Endothelial cell of umbilical vein (primary cell): ENCODE measurements at regions not wholly inside any gene's neighbourhood (a gene's known extent, or its start where the extent isn't known, plus 50 kb on each side); places are given as distances from the start of the nearest gene placed in this dataset.

Experiments
- BruUV-seq: library from RNA; stranded (reverse); fragments of 400-500 nt; replicated peaks from 2 replicates; lab custom pipeline; 2021; lab: Mats Ljungman, UMichigan
- CTCF ChIA-PET: fragments of 300-600, 350-600 bp; sonication (Branson Sonifier 250); formaldehyde crosslinking; loops from one replicate; lab custom pipeline; 2021; ENCODE audit warnings: antibody characterized with exemption, inconsistent platforms; lab: Charles Lee
- POLR2A ChIA-PET: fragments of 300-600, 350-600 bp; sonication (Branson Sonifier 250); formaldehyde crosslinking; loops from one replicate; lab custom pipeline; 2021; ENCODE audit warnings: antibody characterized with exemption, inconsistent platforms; lab: Charles Lee
- DNase-seq: peaks from one replicate; pipeline ENCODE4 v3.0.0-alpha.2; 2011; ENCODE audit warnings: low read depth, low spot score
- FAIRE-seq: peaks from 2 replicates; lab custom pipeline; 2011; peaks lifted over from hg19 to GRCh38; lab: Jason Lieb, UNC
- H2AFZ ChIP-seq: 2 replicates; pipeline ENCODE4 v1.6.0; 2012; ENCODE audit warnings: low read depth, low read length, control low read depth, inconsistent platforms
- H3K27ac ChIP-seq: 2 replicates; pipeline ENCODE4 v1.5.1; 2011; ENCODE audit warnings: low read depth, mild to moderate bottlenecking, control low read depth, low read length, moderate library complexity; ENCODE audit not compliant: insufficient read depth
- H3K27me3 ChIP-seq, 2 experiments: 2 replicates each; pipeline versions ENCODE4 v1.6.0 to v1.6.1; 2011; ENCODE audit warnings: low read length in 2 of 2, mixed read lengths in 1 of 2; ENCODE audit not compliant: control insufficient read depth in 2 of 2, insufficient read depth in 2 of 2
- H3K36me3 ChIP-seq, 2 experiments: 2 replicates in 1 of 2; 3 replicates in 1 of 2; pipeline ENCODE4 v1.5.1; 2011; ENCODE audit warnings: low read length in 2 of 2, mild to moderate bottlenecking in 1 of 2, moderate library complexity in 1 of 2; ENCODE audit not compliant: control insufficient read depth in 2 of 2, insufficient read depth in 2 of 2; ENCODE audit errors: extremely low read depth in 1 of 2
- H3K4me1 ChIP-seq: 3 replicates; pipeline ENCODE4 v1.5.1; 2011; ENCODE audit warnings: mild to moderate bottlenecking, low read length; ENCODE audit not compliant: control insufficient read depth, insufficient read depth; ENCODE audit errors: extremely low read depth
- H3K4me2 ChIP-seq: 2 replicates; pipeline ENCODE4 v1.6.1; 2011; ENCODE audit warnings: low read length, control low read depth, mixed read lengths; ENCODE audit not compliant: insufficient read depth
- H3K4me3 ChIP-seq, 3 experiments: fragments of 200-600 bp in 1 of 3; sonication (generic), shearing (Covaris generic) in 1 of 3; replicated peaks in 1 of 3; 2 replicates each; pipeline ENCODE4 v1.5.1; 2011 to 2016; ENCODE audit warnings: control low read depth in 3 of 3, low read length in 3 of 3, mild to moderate bottlenecking in 2 of 3, inconsistent platforms in 1 of 3, low read depth in 1 of 3, moderate library complexity in 1 of 3; ENCODE audit not compliant: insufficient read depth in 1 of 3
- H3K79me2 ChIP-seq: 2 replicates; pipeline ENCODE4 v1.6.0; 2012; ENCODE audit warnings: low read length, inconsistent platforms; ENCODE audit not compliant: control insufficient read depth, insufficient read depth
- H3K9ac ChIP-seq: replicated peaks from 2 replicates; pipeline ENCODE3; 2011; ENCODE audit warnings: low read length, control low read depth; ENCODE audit not compliant: insufficient read depth; ENCODE audit errors: extremely low read depth
- H3K9me1 ChIP-seq: replicated peaks from 3 replicates; pipeline ENCODE4 v1.6.0; 2011; ENCODE audit warnings: mild to moderate bottlenecking, low read length; ENCODE audit not compliant: control insufficient read depth, insufficient read depth; ENCODE audit errors: extremely low read depth
- H3K9me3 ChIP-seq: replicated peaks from 2 replicates; pipeline ENCODE4 v1.5.1; 2012; ENCODE audit warnings: low read length, inconsistent platforms; ENCODE audit not compliant: control insufficient read depth, insufficient read depth
- H4K20me1 ChIP-seq: replicated peaks from 2 replicates; pipeline ENCODE3; 2011; ENCODE audit warnings: mild to moderate bottlenecking, low read length; ENCODE audit not compliant: control insufficient read depth, insufficient read depth; ENCODE audit errors: extremely low read depth
- EZH2 ChIP-seq: IDR thresholded peaks from 2 replicates; pipeline ENCODE4 v1.6.1; 2012; ENCODE audit warnings: borderline replicate concordance, low read depth, mild to moderate bottlenecking, moderate library complexity, low read length, inconsistent platforms; ENCODE audit not compliant: severe bottlenecking
- FOS ChIP-seq: IDR thresholded peaks from 2 replicates; pipeline ENCODE4 v1.6.1; 2011; ENCODE audit warnings: mild to moderate bottlenecking, low read length, moderate library complexity, borderline replicate concordance; ENCODE audit not compliant: insufficient read depth
- GATA2 ChIP-seq: IDR thresholded peaks from 2 replicates; pipeline ENCODE4 v1.7.0; 2011; ENCODE audit warnings: low read depth, mild to moderate bottlenecking, moderate library complexity, mixed read lengths, low read length; ENCODE audit not compliant: insufficient read length, insufficient read depth
- JUN ChIP-seq: IDR thresholded peaks from 2 replicates; pipeline ENCODE4 v1.6.1; 2011; ENCODE audit warnings: borderline replicate concordance, low read depth; ENCODE audit not compliant: insufficient read length, insufficient read depth
- MAX ChIP-seq: IDR thresholded peaks from 2 replicates; pipeline ENCODE4 v1.6.1; 2011; ENCODE audit not compliant: insufficient read depth, insufficient read length
- MYC ChIP-seq: IDR thresholded peaks from one replicate; pipeline ENCODE4 v1.6.1; 2011; ENCODE audit warnings: mild to moderate bottlenecking, low read depth, low read length
- POLR2A ChIP-seq: IDR thresholded peaks from 2 replicates; pipeline ENCODE4 v1.6.1; 2012; ENCODE audit warnings: low read depth, mild to moderate bottlenecking, control low read depth, low read length
- POLR2AphosphoS5 ChIP-seq: IDR thresholded peaks from 2 replicates; pipeline ENCODE4 v1.6.1; 2012; ENCODE audit warnings: low read depth, mild to moderate bottlenecking, control low read depth, low read length, moderate library complexity; ENCODE audit not compliant: insufficient read depth
- dilution Hi-C: fragments of 300-500 bp; cut with MboI; formaldehyde crosslinking; loops from one replicate; pipeline ENCODE4 v1.15.0; 2019; ENCODE audit warnings: low sequenced_read_pairs; ENCODE audit not compliant: extremely low pct_ligation_motif_present
- intact Hi-C: fragments of 100-400 bp; cut with micrococcal nuclease; formaldehyde crosslinking; loops from one replicate; pipeline ENCODE4 v1.10.0; 2022
- TF ChIP-seq, protein P1 (sequence below), 2 donors: IDR thresholded peaks; 1 replicate in 1 of 2; 2 replicates in 1 of 2; pipeline ENCODE4 v1.5.1; 2011; ENCODE audit warnings: low read length in 2 of 2, mild to moderate bottlenecking in 2 of 2, moderate library complexity in 2 of 2, control low read depth in 1 of 2, inconsistent platforms in 1 of 2, low read depth in 1 of 2; ENCODE audit not compliant: insufficient read depth in 1 of 2; ENCODE audit errors: extremely low read depth in 1 of 2

DNA sequence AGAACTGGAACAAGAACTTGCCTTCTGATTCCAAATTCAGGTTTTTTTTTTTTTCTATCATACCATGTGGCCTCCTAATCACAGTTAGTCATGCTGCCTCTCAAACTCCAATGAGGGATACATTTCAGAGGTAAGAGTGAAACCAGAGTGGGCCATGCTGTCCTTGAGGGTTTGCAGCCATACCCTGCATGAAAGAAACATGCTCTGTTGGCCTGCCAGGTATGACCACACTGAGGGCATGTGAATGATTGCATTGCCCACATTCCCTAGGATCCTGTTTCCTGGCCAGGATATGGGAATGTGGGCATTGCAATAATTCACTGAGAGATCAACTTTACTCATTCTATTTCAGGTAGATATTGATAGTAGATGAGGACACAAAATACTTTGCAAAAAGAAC lies 56.4 kb upstream of the DDIT4L start:
- H3K4me3 ChIP-seq = no peak overlapping the region
- intact Hi-C loops (no loop called here), dilution Hi-C loops (no loop called here)
- CTCF ChIA-PET = no interaction called here
- H3K9ac ChIP-seq = no peak overlapping the region
- no peak overlapping the region for H2AFZ ChIP-seq
- no TSS peak for BruUV-seq
- no peak overlapping the region for H3K4me2 ChIP-seq
- no peak for FAIRE-seq
- no peaks in the 10 kb centered on the region for H3K36me3 ChIP-seq
- no peaks in the 10 kb centered on the region for H4K20me1 ChIP-seq
- no peaks in the 10 kb centered on the region for H3K27me3 ChIP-seq
- H3K9me1 ChIP-seq = no peaks in the 10 kb centered on the region
- TF ChIP-seq MAX (no peak), FOS (no peak), POLR2AphosphoS5 (no peak)
- TF ChIP-seq, protein P1, sequence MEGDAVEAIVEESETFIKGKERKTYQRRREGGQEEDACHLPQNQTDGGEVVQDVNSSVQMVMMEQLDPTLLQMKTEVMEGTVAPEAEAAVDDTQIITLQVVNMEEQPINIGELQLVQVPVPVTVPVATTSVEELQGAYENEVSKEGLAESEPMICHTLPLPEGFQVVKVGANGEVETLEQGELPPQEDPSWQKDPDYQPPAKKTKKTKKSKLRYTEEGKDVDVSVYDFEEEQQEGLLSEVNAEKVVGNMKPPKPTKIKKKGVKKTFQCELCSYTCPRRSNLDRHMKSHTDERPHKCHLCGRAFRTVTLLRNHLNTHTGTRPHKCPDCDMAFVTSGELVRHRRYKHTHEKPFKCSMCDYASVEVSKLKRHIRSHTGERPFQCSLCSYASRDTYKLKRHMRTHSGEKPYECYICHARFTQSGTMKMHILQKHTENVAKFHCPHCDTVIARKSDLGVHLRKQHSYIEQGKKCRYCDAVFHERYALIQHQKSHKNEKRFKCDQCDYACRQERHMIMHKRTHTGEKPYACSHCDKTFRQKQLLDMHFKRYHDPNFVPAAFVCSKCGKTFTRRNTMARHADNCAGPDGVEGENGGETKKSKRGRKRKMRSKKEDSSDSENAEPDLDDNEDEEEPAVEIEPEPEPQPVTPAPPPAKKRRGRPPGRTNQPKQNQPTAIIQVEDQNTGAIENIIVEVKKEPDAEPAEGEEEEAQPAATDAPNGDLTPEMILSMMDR (IDR thresholded peaks at IDR 0.05; ENCODE audit: extremely low read depth in 1 of 2, insufficient read depth in 1 of 2, low read depth in 1 of 2, low read length in 2 of 2) = no peak
- no peaks in the 10 kb centered on the region for H3K9me3 ChIP-seq
- DNase-seq = no peak
- H3K4me1 ChIP-seq = no peaks in the 10 kb centered on the region
- no peak overlapping the region for H3K27ac ChIP-seq
- POLR2A ChIA-PET = no interaction called here
- H3K79me2 ChIP-seq = no peaks in the 10 kb centered on the region

DNA sequence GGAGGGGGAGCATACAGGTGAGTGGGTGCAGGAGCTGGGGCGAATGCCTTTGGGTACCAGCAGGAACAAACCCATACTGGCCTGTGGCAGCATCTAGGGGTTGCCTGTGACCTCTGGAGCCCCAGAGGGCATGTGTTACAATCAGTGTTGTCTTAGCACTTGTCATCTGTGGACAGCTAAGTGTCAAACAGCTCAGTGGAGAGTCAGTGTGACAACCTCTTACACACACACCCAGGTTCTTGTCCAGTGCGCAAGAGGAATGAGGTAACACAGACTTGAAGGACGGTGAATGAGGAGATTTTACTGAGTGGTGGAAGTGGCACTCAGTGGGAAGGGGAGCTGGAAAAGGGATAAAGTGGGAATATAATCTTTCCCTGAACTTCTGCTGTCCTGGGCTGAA lies 54.1 kb upstream of the DDIT4L start:
- Histone ChIP-seq H3K4me3 (no peak overlapping the region), H3K9me1 (no peaks in the 10 kb centered on the region), H4K20me1 (no peaks in the 10 kb centered on the region), H3K79me2 (no peaks in the 10 kb centered on the region), H2AFZ (no peak overlapping the region), H3K27me3 (no peaks in the 10 kb centered on the region), H3K9me3 (no peaks in the 10 kb centered on the region), H3K9ac (no peak overlapping the region), H3K27ac (no peak overlapping the region), H3K4me1 (no peaks in the 10 kb centered on the region), H3K36me3 (no peaks in the 10 kb centered on the region), H3K4me2 (no peak overlapping the region)
- dilution Hi-C loops = no loop called here
- ChIA-PET CTCF (no interaction called here), POLR2A (no interaction called here)
- BruUV-seq = no TSS peak
- TF ChIP-seq MAX (no peak), POLR2A (no peak), JUN (no peak), GATA2 (no peak), POLR2AphosphoS5 (no peak), FOS (no peak), EZH2 (no peak), MYC (no peak)
- TF ChIP-seq, protein P1 (IDR thresholded peaks at IDR 0.05; ENCODE audit: extremely low read depth in 1 of 2, insufficient read depth in 1 of 2, low read depth in 1 of 2, low read length in 2 of 2) = no peak
- no peak for DNase-seq
- intact Hi-C loops = no loop called here
- FAIRE-seq = no peak
